Mesendoderm (in vitro differentiated cells): ENCODE measurements at regions not wholly inside any gene's neighbourhood (a gene's known extent, or its start where the extent isn't known, plus 50 kb on each side); places are given as distances from the start of the nearest gene placed in this dataset.

Experiments used
- DNase-seq: peaks from one replicate; pipeline ENCODE4 v3.0.0; 2013
- H2AK5ac ChIP-seq: 2 replicates; pipeline ENCODE4 v1.6.1; 2013; ENCODE audit warnings: low read length, inconsistent platforms
- H2BK120ac ChIP-seq: 2 replicates; pipeline ENCODE4 v1.6.1; 2013; ENCODE audit warnings: low read depth, mild to moderate bottlenecking, low read length, moderate library complexity, mixed read lengths
- H2BK15ac ChIP-seq: replicated peaks from 2 replicates; pipeline ENCODE4 v1.6.1; 2013; ENCODE audit warnings: low read depth, mild to moderate bottlenecking, moderate library complexity
- H2BK5ac ChIP-seq: 2 replicates; pipeline ENCODE4 v1.6.1; 2013; ENCODE audit warnings: low read length, inconsistent platforms
- H3K18ac ChIP-seq: 2 replicates; pipeline ENCODE4 v1.6.1; 2013; ENCODE audit warnings: mild to moderate bottlenecking, low read length, mixed read lengths
- H3K23ac ChIP-seq: one replicate; pipeline ENCODE4 v1.6.1; 2013; ENCODE audit warnings: low read length
- H3K27ac ChIP-seq: 2 replicates; pipeline ENCODE4 v1.5.1; 2013; ENCODE audit warnings: low read depth, mild to moderate bottlenecking, inconsistent platforms, low read length, moderate library complexity
- H3K27me3 ChIP-seq: 2 replicates; pipeline ENCODE4 v1.6.1; 2013; ENCODE audit warnings: low read length, control low read depth, mild to moderate bottlenecking, inconsistent platforms; ENCODE audit not compliant: insufficient read depth, poor library complexity
- H3K36me3 ChIP-seq: 2 replicates; pipeline ENCODE4 v1.6.1; 2013; ENCODE audit warnings: low read length, inconsistent platforms; ENCODE audit not compliant: control insufficient read depth, insufficient read depth
- H3K4ac ChIP-seq: one replicate; pipeline ENCODE4 v1.6.1; 2013; ENCODE audit warnings: low read depth, mild to moderate bottlenecking, low read length, moderate library complexity
- H3K4me1 ChIP-seq: 2 replicates; pipeline ENCODE4 v1.6.1; 2013; ENCODE audit warnings: low read depth, low read length, inconsistent platforms; ENCODE audit not compliant: control insufficient read depth
- H3K4me2 ChIP-seq: 2 replicates; pipeline ENCODE4 v1.6.1; 2013; ENCODE audit warnings: low read length
- H3K4me3 ChIP-seq: 2 replicates; pipeline ENCODE4 v1.5.1; 2013; ENCODE audit warnings: mild to moderate bottlenecking, low read length
- H3K56ac ChIP-seq: one replicate; pipeline ENCODE4 v1.6.1; 2013; ENCODE audit warnings: low read length
- H3K79me1 ChIP-seq: 2 replicates; pipeline ENCODE4 v1.6.1; 2013; ENCODE audit warnings: low read length, inconsistent platforms
- H3K79me2 ChIP-seq: 2 replicates; pipeline ENCODE4 v1.6.1; 2013; ENCODE audit warnings: mild to moderate bottlenecking, low read length; ENCODE audit not compliant: control insufficient read depth, insufficient read depth
- H3K9ac ChIP-seq: 2 replicates; pipeline ENCODE4 v1.6.1; 2013; ENCODE audit warnings: low read length, inconsistent platforms
- H4K5ac ChIP-seq: one replicate; pipeline ENCODE4 v1.6.1; 2013; ENCODE audit warnings: low read length
- H4K8ac ChIP-seq: one replicate; pipeline ENCODE4 v1.6.1; 2013; ENCODE audit warnings: low read depth, mild to moderate bottlenecking, control low read depth, low read length, moderate library complexity
- WGBS: extraction: QIAGEN DNeasy Blood & Tissue Kit; methylation state at CpG from one replicate; pipeline ENCODE4 v1.1.7; 2013; ENCODE audit warnings: low lambda C conversion rate, missing lambda C conversion rate; ENCODE audit not compliant: insufficient coverage; ENCODE audit errors: extremely low coverage; 5-methylcytosine and 5-hydroxymethylcytosine counted together

DNA sequence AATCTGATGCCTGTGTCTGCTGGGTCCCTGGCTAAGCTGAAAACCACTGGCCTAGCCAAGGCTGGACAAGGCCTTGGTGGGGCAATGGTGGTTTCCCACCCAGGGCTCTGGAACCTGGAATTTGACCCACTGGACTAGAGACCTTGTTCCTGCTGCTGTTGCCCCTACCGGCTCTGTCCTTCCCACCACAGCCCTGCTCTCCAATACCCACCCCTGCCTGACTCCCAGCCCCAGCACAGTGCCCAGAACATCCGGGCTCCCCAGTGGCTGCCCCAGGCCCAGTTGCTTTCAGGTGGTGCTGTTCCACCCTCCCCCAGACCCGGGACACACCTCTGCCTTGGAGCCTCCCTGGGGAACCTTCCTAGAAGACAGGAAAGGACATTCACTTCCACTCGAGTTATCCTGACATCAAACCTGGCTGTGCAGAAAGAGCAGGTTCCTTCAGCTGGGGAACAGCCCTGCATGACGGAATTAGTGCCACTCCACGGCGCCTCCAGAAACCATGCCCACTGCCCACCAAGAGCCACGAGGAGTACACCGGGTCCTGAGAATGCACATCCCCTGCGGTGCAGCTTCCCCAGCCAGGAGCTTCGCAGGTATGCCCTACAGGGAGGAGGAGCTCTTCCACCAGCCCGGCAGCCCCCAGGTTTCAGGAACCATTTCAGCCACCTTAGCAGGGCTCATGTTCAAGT lies 152.8 kb downstream of the OAT start:
- no peaks in the 10 kb centered on the region for H3K27me3 ChIP-seq
- no peak overlapping the region for H4K5ac ChIP-seq
- no peaks in the 10 kb centered on the region for H3K79me1 ChIP-seq
- no peak overlapping the region for H3K27ac ChIP-seq
- no peak overlapping the region for H3K4ac ChIP-seq
- H3K18ac ChIP-seq = no peak overlapping the region
- H3K9ac ChIP-seq = no peak overlapping the region
- no peak overlapping the region for H2BK15ac ChIP-seq
- H4K8ac ChIP-seq = no peak overlapping the region
- no peak overlapping the region for H3K4me3 ChIP-seq
- H3K36me3 ChIP-seq = no peaks in the 10 kb centered on the region
- H2AK5ac ChIP-seq = no peak overlapping the region
- no peaks in the 10 kb centered on the region for H3K79me2 ChIP-seq
- H3K56ac ChIP-seq = no peak overlapping the region
- no peak overlapping the region for H3K23ac ChIP-seq
- no CpG with 5 or more reads among the region's 12 CpGs for WGBS
- no peaks in the 10 kb centered on the region for H3K4me1 ChIP-seq
- no peak overlapping the region for H3K4me2 ChIP-seq
- no peak overlapping the region for H2BK5ac ChIP-seq
- H2BK120ac ChIP-seq = no peak overlapping the region
- DNase-seq = no peak

GRCh38 chr10:124265391-124265745 lies 153.4 kb downstream of the OAT start:
- Histone ChIP-seq H3K27ac (no peak overlapping the region), H3K79me2 (no peaks in the 10 kb centered on the region), H2BK5ac (no peak overlapping the region), H3K23ac (no peak overlapping the region), H3K36me3 (no peaks in the 10 kb centered on the region), H2BK15ac (no peak overlapping the region), H3K4me3 (no peak overlapping the region), H2BK120ac (no peak overlapping the region), H3K18ac (no peak overlapping the region), H3K4me2 (no peak overlapping the region), H4K5ac (no peak overlapping the region), H3K4me1 (no peaks in the 10 kb centered on the region), H3K56ac (no peak overlapping the region), H3K4ac (no peak overlapping the region), H2AK5ac (no peak overlapping the region), H3K79me1 (no peaks in the 10 kb centered on the region), H4K8ac (no peak overlapping the region), H3K9ac (no peak overlapping the region), H3K27me3 (no peaks in the 10 kb centered on the region)
- DNase-seq = no peak
- WGBS = no CpG with 5 or more reads among the region's 1 CpG

DNA sequence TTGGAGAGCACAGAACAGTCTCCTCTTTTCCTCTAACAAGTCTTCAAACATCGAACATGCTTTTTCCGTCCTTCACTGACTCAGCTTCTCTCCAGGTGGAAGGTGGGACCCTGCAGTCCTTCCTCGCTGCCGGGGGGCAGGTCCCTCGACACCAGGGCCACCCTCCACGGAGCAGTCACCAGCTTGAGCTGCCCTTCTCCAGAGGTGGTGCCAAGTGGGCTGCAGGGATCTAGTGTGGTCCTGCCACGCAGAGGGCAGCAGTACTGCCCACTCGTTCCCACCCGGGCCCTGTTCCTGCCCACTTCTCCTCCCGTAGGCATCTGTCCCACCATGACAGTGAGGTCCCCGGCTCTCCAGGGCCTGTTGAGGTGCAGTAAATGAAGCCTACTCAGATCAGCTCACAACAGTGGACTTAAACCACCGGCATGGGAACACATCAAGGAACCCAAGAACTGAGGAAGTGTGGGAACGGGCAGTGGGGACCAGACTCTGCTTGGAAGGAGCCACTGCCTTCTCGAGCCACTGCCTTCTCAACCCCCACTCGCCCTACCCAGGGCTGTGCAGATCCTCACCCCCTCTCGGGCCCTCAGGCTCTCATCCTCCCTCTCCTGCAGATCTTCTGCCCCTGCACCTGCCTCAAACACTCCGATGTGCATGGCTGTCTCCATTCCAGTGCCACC lies 153.9 kb downstream of the OAT start:
- Histone ChIP-seq H2BK5ac (no peak overlapping the region), H3K79me1 (no peaks in the 10 kb centered on the region), H4K5ac (no peak overlapping the region), H4K8ac (no peak overlapping the region), H3K79me2 (no peaks in the 10 kb centered on the region), H2BK120ac (no peak overlapping the region), H2BK15ac (no peak overlapping the region), H2AK5ac (no peak overlapping the region), H3K9ac (no peak overlapping the region), H3K27ac (no peak overlapping the region), H3K4me1 (no peaks in the 10 kb centered on the region), H3K23ac (no peak overlapping the region), H3K18ac (no peak overlapping the region), H3K4me2 (no peak overlapping the region), H3K56ac (no peak overlapping the region), H3K4ac (no peak overlapping the region), H3K36me3 (no peaks in the 10 kb centered on the region), H3K27me3 (no peaks in the 10 kb centered on the region), H3K4me3 (no peak overlapping the region)
- no CpG with 5 or more reads among the region's 17 CpGs for WGBS
- DNase-seq = no peak

DNA sequence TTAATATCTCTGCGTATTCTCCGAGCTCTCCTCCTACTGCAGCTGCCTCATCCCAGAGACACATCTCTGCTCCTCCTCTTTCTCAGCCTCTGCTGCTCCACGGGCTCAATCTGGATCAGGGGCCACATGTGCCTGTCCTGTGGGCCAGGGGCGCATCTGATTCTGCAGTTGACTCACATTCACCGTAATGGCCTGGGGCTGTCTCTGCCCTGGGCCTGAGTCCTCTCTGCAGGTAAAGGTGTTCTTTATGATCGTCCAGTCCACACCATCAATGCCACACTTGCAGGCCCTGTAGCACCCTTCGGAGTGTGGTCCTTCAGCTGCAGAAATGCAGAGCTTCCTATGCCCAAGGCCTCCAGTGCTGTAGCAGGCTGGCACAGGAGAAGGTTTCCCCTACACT lies 154.5 kb downstream of the OAT start:
- Histone ChIP-seq H3K18ac (no peak overlapping the region), H3K4me1 (no peaks in the 10 kb centered on the region), H3K4me3 (no peak overlapping the region), H3K27ac (no peak overlapping the region), H3K36me3 (no peaks in the 10 kb centered on the region), H3K79me2 (no peaks in the 10 kb centered on the region), H2AK5ac (no peak overlapping the region), H4K8ac (no peak overlapping the region), H2BK15ac (no peak overlapping the region), H3K23ac (no peak overlapping the region), H3K79me1 (no peaks in the 10 kb centered on the region), H3K56ac (no peak overlapping the region), H3K9ac (no peak overlapping the region), H3K4me2 (no peak overlapping the region), H3K27me3 (no peaks in the 10 kb centered on the region), H2BK5ac (no peak overlapping the region), H3K4ac (no peak overlapping the region), H4K5ac (no peak overlapping the region), H2BK120ac (no peak overlapping the region)
- no CpG with 5 or more reads among the region's 7 CpGs for WGBS
- no peak for DNase-seq

GRCh38 chr10:124263726-124264125 lies 155.0 kb downstream of the OAT start:
- Histone ChIP-seq H2AK5ac (no peak overlapping the region), H3K79me2 (no peaks in the 10 kb centered on the region), H2BK120ac (no peak overlapping the region), H3K56ac (no peak overlapping the region), H3K4me1 (no peaks in the 10 kb centered on the region), H4K5ac (no peak overlapping the region), H3K23ac (no peak overlapping the region), H2BK15ac (no peak overlapping the region), H3K27me3 (no peaks in the 10 kb centered on the region), H3K4me2 (no peak overlapping the region), H3K4ac (no peak overlapping the region), H4K8ac (no peak overlapping the region), H3K79me1 (no peaks in the 10 kb centered on the region), H3K9ac (no peak overlapping the region), H2BK5ac (no peak overlapping the region), H3K27ac (no peak overlapping the region), H3K36me3 (no peaks in the 10 kb centered on the region), H3K18ac (no peak overlapping the region), H3K4me3 (no peak overlapping the region)
- DNase-seq = no peak
- no CpG with 5 or more reads among the region's 5 CpGs for WGBS

DNA sequence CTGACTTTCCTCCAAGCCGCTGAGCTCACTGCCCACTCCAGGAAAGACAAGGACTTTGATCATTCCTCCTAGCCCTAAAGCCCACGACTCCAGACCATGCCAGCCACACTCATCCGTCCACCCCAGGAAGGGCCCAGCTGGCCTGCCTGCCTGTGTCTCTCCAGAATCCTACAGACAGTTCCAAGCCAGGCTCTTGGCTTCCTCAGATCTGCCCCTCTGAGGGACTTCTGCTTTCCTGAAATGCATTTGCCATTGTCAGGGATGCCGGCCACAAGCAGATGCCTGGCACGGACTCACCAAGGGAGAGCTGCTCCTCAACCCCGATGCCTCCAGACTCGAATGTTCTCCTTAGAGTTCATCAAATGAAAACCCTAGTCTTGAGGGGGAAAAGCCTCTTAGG lies 155.8 kb downstream of the OAT start:
- Histone ChIP-seq H2BK120ac (no peak overlapping the region), H3K4me1 (no peaks in the 10 kb centered on the region), H3K23ac (no peak overlapping the region), H2BK15ac (no peak overlapping the region), H3K4me2 (no peak overlapping the region), H2BK5ac (no peak overlapping the region), H3K4me3 (no peak overlapping the region), H3K27me3 (no peaks in the 10 kb centered on the region), H4K8ac (no peak overlapping the region), H3K56ac (no peak overlapping the region), H3K9ac (no peak overlapping the region), H3K79me2 (no peaks in the 10 kb centered on the region), H3K36me3 (no peaks in the 10 kb centered on the region), H3K79me1 (no peaks in the 10 kb centered on the region), H4K5ac (no peak overlapping the region), H2AK5ac (no peak overlapping the region), H3K4ac (no peak overlapping the region), H3K27ac (no peak overlapping the region), H3K18ac (no peak overlapping the region)
- DNase-seq = no peak
- no CpG with 5 or more reads among the region's 7 CpGs for WGBS
